HepG2 (cell line): ENCODE measurements at regions not wholly inside any gene's neighbourhood (a gene's known extent, or its start where the extent isn't known, plus 50 kb on each side); places are given as distances from the start of the nearest gene placed in this dataset.

Source experiments
- ATF6 ChIP-seq: sonication (generic); formaldehyde crosslinking; conservative IDR thresholded peaks from 2 replicates; pipeline ENCODE4 v1.4.0; 2020; ENCODE audit warnings: missing genetic modification reagents
- CTCF ChIP-seq: sonication (generic); formaldehyde crosslinking; IDR thresholded peaks from 2 replicates; pipeline ENCODE4 v1.5.0; 2020; ENCODE audit warnings: mild to moderate bottlenecking, missing genetic modification reagents, moderate library complexity
- FOXM1 ChIP-seq: sonication (generic); formaldehyde crosslinking; IDR thresholded peaks from 2 replicates; pipeline ENCODE4 v1.5.0; 2020; ENCODE audit warnings: missing genetic modification reagents
- KLF16 ChIP-seq, 2 experiments: sonication (generic) in 1 of 2; formaldehyde crosslinking in 1 of 2; IDR thresholded peaks; 2 replicates each; pipeline versions ENCODE4 v1.6.1 to v1.8.0; 2016 to 2023; ENCODE audit warnings: missing genetic modification reagents in 2 of 2, missing compliant biosample characterization in 1 of 2
- ZBTB7A ChIP-seq: sonication (generic); formaldehyde crosslinking; IDR thresholded peaks from 2 replicates; pipeline ENCODE4 v1.8.0; 2022; ENCODE audit warnings: mild to moderate bottlenecking, missing genetic modification reagents
- ZNF18 ChIP-seq: sonication (generic); formaldehyde crosslinking; IDR thresholded peaks from 2 replicates; pipeline ENCODE4 v1.8.0; 2022; ENCODE audit warnings: mild to moderate bottlenecking, missing genetic modification reagents; ENCODE audit not compliant: insufficient replicate concordance
- ZNF691 ChIP-seq: sonication (generic); formaldehyde crosslinking; IDR thresholded peaks from 2 replicates; pipeline ENCODE4 v1.4.0; 2020; ENCODE audit warnings: missing genetic modification reagents, low read depth, mild to moderate bottlenecking, borderline replicate concordance

GRCh38 chr18:27473318-27473717 is 288.2 kb upstream of the CHST9 start:
- TF ChIP-seq ZNF18 (CRISPR knock-in tag), result no peak
- TF ChIP-seq CTCF, result no peak
- TF ChIP-seq KLF16 (CRISPR knock-in tag; IDR thresholded peaks at IDR 0.05), result no peak
- TF ChIP-seq ATF6 (CRISPR knock-in tag), result no peak
- no peak for TF ChIP-seq ZBTB7A
- no peak for TF ChIP-seq FOXM1 (CRISPR knock-in tag)
- no peak for TF ChIP-seq ZNF691 (CRISPR knock-in tag)
